ENCODE measurements at regions not wholly inside any gene's neighbourhood (a gene's known extent, or its start where the extent isn't known, plus 50 kb on each side); places are given as distances from the start of the nearest gene placed in this dataset.
"Not testable (repeated sequence)": the region's sequence is repeated elsewhere in the genome, so short reads cannot be mapped to it uniquely, and the experiment has no call there.

- H3K4me3 ChIP-seq (ENCODE audit: low read depth, low read length) = no peak overlapping the region
- no peak for TF ChIP-seq CTCF (IDR thresholded peaks at IDR 0.05; ENCODE audit: low read depth, low read length, missing control alignments)
- DNase-seq (ENCODE audit: low read depth) = no peak
- in situ Hi-C loops (cut with HindIII; ENCODE audit: low sequenced_read_pairs) = no loop called here
These were observed 171.7 kb downstream of the LAT start for GRCh38 chr16:29156511-29156910.

- in situ Hi-C loops (cut with HindIII; ENCODE audit: low sequenced_read_pairs); H3K4me3 ChIP-seq (ENCODE audit: low read depth, low read length); DNase-seq (ENCODE audit: low read depth): not testable (repeated sequence)
These were observed 171.0 kb downstream of the LAT start for GRCh38 chr16:29155866-29156200.

- DNase-seq (ENCODE audit: low read depth); in situ Hi-C loops (cut with HindIII; ENCODE audit: low sequenced_read_pairs); H3K4me3 ChIP-seq (ENCODE audit: low read depth, low read length): not testable (repeated sequence)
These were observed 170.4 kb downstream of the LAT start for GRCh38 chr16:29155131-29155865.

GRCh38 chr16:29154676-29155121 lies 169.8 kb downstream of the LAT start:
- no peak for TF ChIP-seq CTCF (IDR thresholded peaks at IDR 0.05; ENCODE audit: low read depth, low read length, missing control alignments)
- no peak overlapping the region for H3K4me3 ChIP-seq (ENCODE audit: low read depth, low read length)
- in situ Hi-C loops (cut with HindIII; ENCODE audit: low sequenced_read_pairs) = no loop called here
- peak; percentile 48 for DNase-seq (ENCODE audit: low read depth)

- no peak for DNase-seq (ENCODE audit: low read depth)
- TF ChIP-seq CTCF (IDR thresholded peaks at IDR 0.05; ENCODE audit: low read depth, low read length, missing control alignments) = no peak
- H3K4me3 ChIP-seq (ENCODE audit: low read depth, low read length) = no peak overlapping the region
These were observed 169.2 kb downstream of the LAT start for GRCh38 chr16:29154088-29154487.

GRCh38 chr16:29153307-29153706 lies 168.5 kb downstream of the LAT start:
- in situ Hi-C loops (cut with HindIII; ENCODE audit: low sequenced_read_pairs); H3K4me3 ChIP-seq (ENCODE audit: low read depth, low read length); DNase-seq (ENCODE audit: low read depth): not testable (repeated sequence)

More at GRCh38 chr16:29154088-29154487, 169.2 kb downstream of the LAT start:
- in situ Hi-C loops (cut with HindIII; ENCODE audit: low sequenced_read_pairs) = no loop called here

GRCh38 chr16:29152544-29153031 lies 167.7 kb downstream of the LAT start:
- H3K4me3 ChIP-seq (ENCODE audit: low read depth, low read length); in situ Hi-C loops (cut with HindIII; ENCODE audit: low sequenced_read_pairs); DNase-seq (ENCODE audit: low read depth): not testable (repeated sequence)

GRCh38 chr16:29151317-29151716 lies 166.5 kb downstream of the LAT start:
- in situ Hi-C loops (cut with HindIII; ENCODE audit: low sequenced_read_pairs) = no loop called here
- no peak for DNase-seq (ENCODE audit: low read depth)

GRCh38 chr16:29149912-29150311 lies 165.1 kb downstream of the LAT start:
- H3K4me3 ChIP-seq (ENCODE audit: low read depth, low read length); in situ Hi-C loops (cut with HindIII; ENCODE audit: low sequenced_read_pairs); DNase-seq (ENCODE audit: low read depth): not testable (repeated sequence)

More at GRCh38 chr16:29151317-29151716, 166.5 kb downstream of the LAT start:
- H3K4me3 ChIP-seq (ENCODE audit: low read depth, low read length) = no peak overlapping the region
- TF ChIP-seq CTCF (IDR thresholded peaks at IDR 0.05; ENCODE audit: low read depth, low read length, missing control alignments) = no peak

All from astrocyte of the cerebellum (primary cell).